Ectodermal cell (in vitro differentiated cells): ENCODE measurements at regions not wholly inside any gene's neighbourhood (a gene's known extent, or its start where the extent isn't known, plus 50 kb on each side); places are given as distances from the start of the nearest gene placed in this dataset.
"Not testable (repeated sequence)": the region's sequence is repeated elsewhere in the genome, so short reads cannot be mapped to it uniquely, and the experiment has no call there.

Experiments
- H3K27ac ChIP-seq: 2 replicates; pipeline ENCODE4 v1.7.0; 2013; ENCODE audit warnings: mild to moderate bottlenecking, low read depth, low read length; ENCODE audit not compliant: insufficient read depth, poor library complexity, severe bottlenecking
- H3K27me3 ChIP-seq: 2 replicates; pipeline ENCODE4 v1.7.0; 2013; ENCODE audit warnings: mild to moderate bottlenecking, low read length; ENCODE audit not compliant: insufficient read depth, control insufficient read depth, poor library complexity, severe bottlenecking
- H3K36me3 ChIP-seq: one replicate; pipeline ENCODE4 v1.7.0; 2013; ENCODE audit warnings: low read length; ENCODE audit not compliant: control insufficient read depth, insufficient read depth
- H3K4me1 ChIP-seq: one replicate; pipeline ENCODE4 v1.7.0; 2013; ENCODE audit warnings: low read length; ENCODE audit not compliant: control insufficient read depth, insufficient read depth
- H3K4me3 ChIP-seq: 2 replicates; pipeline ENCODE4 v1.7.0; 2013; ENCODE audit warnings: low read depth, low read length, control low read depth; ENCODE audit not compliant: insufficient read depth
- H3K9me3 ChIP-seq: 2 replicates; pipeline ENCODE4 v1.7.0; 2013; ENCODE audit warnings: mild to moderate bottlenecking, low read length, moderate library complexity; ENCODE audit not compliant: control insufficient read depth
- WGBS, 2 experiments: methylation state at CpG; one replicate each; pipeline ENCODE4 v1.1.7; 2013; ENCODE audit warnings: missing lambda C conversion rate in 2 of 2; 5-methylcytosine and 5-hydroxymethylcytosine counted together

GRCh38 chr12:84186433-84186832 lies 726.2 kb downstream of the SLC6A15 start:
- no peaks in the 10 kb centered on the region for H3K9me3 ChIP-seq
- no peak overlapping the region for H3K27ac ChIP-seq
- WGBS, 2 experiments = 96 to 100% methylated on average over 1 of the region's 1 CpG
- H3K36me3 ChIP-seq = no peaks in the 10 kb centered on the region
- H3K4me1 ChIP-seq = no peaks in the 10 kb centered on the region
- no peak overlapping the region for H3K4me3 ChIP-seq
- no peaks in the 10 kb centered on the region for H3K27me3 ChIP-seq

GRCh38 chr12:84183576-84183975 lies 729.0 kb downstream of the SLC6A15 start:
- no peaks in the 10 kb centered on the region for H3K27me3 ChIP-seq
- H3K27ac ChIP-seq = no peak overlapping the region
- H3K4me3 ChIP-seq = no peak overlapping the region
- no peaks in the 10 kb centered on the region for H3K9me3 ChIP-seq
- 85 to 93% methylated on average over 2 of the region's 2 CpGs for WGBS, 2 experiments
- no peaks in the 10 kb centered on the region for H3K4me1 ChIP-seq
- no peaks in the 10 kb centered on the region for H3K36me3 ChIP-seq

- Histone ChIP-seq H3K27me3 (no peaks in the 10 kb centered on the region), H3K4me1 (no peaks in the 10 kb centered on the region), H3K27ac (no peak overlapping the region), H3K36me3 (no peaks in the 10 kb centered on the region), H3K9me3 (no peaks in the 10 kb centered on the region), H3K4me3 (no peak overlapping the region)
- 91 to 95% methylated on average over 5 of the region's 5 CpGs for WGBS, 2 experiments
Measured at GRCh38 chr12:84174115-84174514, 738.5 kb downstream of the SLC6A15 start.

DNA sequence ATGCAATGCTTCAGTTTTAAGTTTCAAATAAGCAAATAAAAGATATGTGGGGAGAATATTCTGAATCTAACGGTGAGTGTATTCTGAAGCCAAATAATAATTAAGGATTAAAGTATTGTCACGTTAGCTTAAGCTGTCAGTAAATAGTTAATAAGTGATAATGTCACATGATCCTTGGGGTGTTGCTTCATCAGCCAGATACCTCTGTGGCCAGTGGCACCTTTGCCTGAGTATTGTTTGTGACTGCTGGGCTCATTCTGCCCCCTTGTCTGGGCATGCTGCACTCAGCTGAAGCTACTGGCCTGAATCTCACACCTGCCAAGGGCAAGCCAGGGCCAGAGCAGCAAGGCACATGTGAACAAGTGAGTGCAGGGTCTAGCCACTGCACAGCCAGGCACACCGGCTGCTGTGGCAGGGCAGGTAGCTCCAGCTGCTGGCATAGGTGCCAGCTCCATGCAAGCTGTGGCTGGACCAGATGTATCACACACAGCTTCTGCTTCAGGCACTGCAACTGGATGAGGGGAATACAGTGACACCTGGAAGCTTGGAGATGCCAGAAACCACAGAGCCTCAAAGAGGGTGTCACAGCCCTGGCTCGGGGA lies 739.7 kb downstream of the SLC6A15 start:
- Histone ChIP-seq H3K27me3 (no peaks in the 10 kb centered on the region), H3K36me3 (no peaks in the 10 kb centered on the region), H3K9me3 (no peaks in the 10 kb centered on the region), H3K4me3 (no peak overlapping the region), H3K27ac (no peak overlapping the region), H3K4me1 (no peaks in the 10 kb centered on the region)
- WGBS, 2 experiments = 95 to 97% methylated on average over 4 of the region's 4 CpGs

DNA sequence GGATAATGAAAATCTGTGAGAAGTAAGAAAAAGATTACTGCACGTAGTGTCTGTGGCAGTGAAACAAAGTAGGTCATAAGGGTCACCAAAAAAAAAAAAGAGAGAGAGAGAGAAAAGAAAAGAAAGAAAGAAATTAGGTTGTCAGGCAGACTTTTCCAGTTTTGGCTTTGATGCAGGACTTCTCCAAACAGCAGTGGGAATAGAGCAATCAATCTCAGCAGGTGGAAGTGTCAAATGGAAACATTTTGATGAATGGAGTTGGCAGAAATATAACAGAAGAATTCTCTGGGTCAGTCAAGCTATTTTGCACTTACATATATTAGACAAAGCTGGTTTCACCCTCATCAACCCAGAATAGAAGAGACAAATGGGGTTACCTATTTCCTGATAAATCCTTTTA lies 745.8 kb downstream of the SLC6A15 start:
- Histone ChIP-seq H3K27ac (no peak overlapping the region), H3K36me3 (no peaks in the 10 kb centered on the region), H3K9me3 (no peaks in the 10 kb centered on the region)

GRCh38 chr12:84165998-84166571 lies 746.5 kb downstream of the SLC6A15 start:
- WGBS, 2 experiments = 100% methylated on average over 1 to 2 of the region's 2 CpGs
- no peak overlapping the region for H3K4me3 ChIP-seq
- H3K27me3 ChIP-seq = no peaks in the 10 kb centered on the region
- H3K36me3 ChIP-seq = no peaks in the 10 kb centered on the region
- H3K27ac ChIP-seq = no peak overlapping the region
- no peaks in the 10 kb centered on the region for H3K9me3 ChIP-seq
- peaks cover 5% of the 10 kb centered on the region for H3K4me1 ChIP-seq

More for the DNA sequence above, 745.8 kb downstream of the SLC6A15 start:
- 48 to 50% methylated on average over 1 of the region's 1 CpG for WGBS, 2 experiments
- Histone ChIP-seq H3K4me1 (peaks cover 5% of the 10 kb centered on the region), H3K27me3 (no peaks in the 10 kb centered on the region), H3K4me3 (no peak overlapping the region)

- H3K36me3 ChIP-seq = no peaks in the 10 kb centered on the region
- no peaks in the 10 kb centered on the region for H3K9me3 ChIP-seq
- WGBS, 2 experiments = 97 to 98% methylated on average over 2 of the region's 2 CpGs
- no peak overlapping the region for H3K4me3 ChIP-seq
- H3K27ac ChIP-seq = no peak overlapping the region
- peaks cover under 1% of the 10 kb centered on the region for H3K4me1 ChIP-seq
- no peaks in the 10 kb centered on the region for H3K27me3 ChIP-seq
Measured at GRCh38 chr12:84161296-84161695, 751.3 kb downstream of the SLC6A15 start.

DNA sequence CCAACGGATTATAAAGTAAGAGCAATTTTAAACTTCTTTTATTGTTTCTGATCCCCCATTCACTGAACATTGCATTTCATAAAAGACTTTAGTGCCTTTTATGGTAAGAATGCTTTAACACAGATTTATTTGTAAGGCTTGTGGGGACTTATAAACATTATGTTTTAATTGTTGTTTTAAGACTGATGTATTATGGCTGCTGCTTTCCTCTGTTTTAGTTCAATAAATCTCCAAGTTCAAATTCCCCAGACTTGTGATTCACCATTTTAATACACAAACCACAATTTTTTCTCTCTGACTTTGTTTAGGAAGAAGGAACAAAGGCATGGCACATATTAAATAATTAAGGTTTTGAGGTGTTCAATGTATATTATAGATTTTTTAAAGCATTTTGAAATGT lies 753.3 kb downstream of the SLC6A15 start:
- Histone ChIP-seq H3K27me3 (no peaks in the 10 kb centered on the region), H3K4me1 (no peaks in the 10 kb centered on the region), H3K27ac (no peak overlapping the region), H3K9me3 (no peaks in the 10 kb centered on the region), H3K4me3 (no peak overlapping the region), H3K36me3 (no peaks in the 10 kb centered on the region)
- 80 to 86% methylated on average over 1 of the region's 1 CpG for WGBS, 2 experiments

GRCh38 chr12:84157170-84157569 lies 755.4 kb downstream of the SLC6A15 start:
- Histone ChIP-seq H3K27ac (no peak overlapping the region), H3K4me1 (no peaks in the 10 kb centered on the region), H3K36me3 (no peaks in the 10 kb centered on the region), H3K27me3 (no peaks in the 10 kb centered on the region), H3K4me3 (no peak overlapping the region), H3K9me3 (no peaks in the 10 kb centered on the region)
- WGBS, 2 experiments = no CpG with 5 or more reads among the region's 1 CpG

DNA sequence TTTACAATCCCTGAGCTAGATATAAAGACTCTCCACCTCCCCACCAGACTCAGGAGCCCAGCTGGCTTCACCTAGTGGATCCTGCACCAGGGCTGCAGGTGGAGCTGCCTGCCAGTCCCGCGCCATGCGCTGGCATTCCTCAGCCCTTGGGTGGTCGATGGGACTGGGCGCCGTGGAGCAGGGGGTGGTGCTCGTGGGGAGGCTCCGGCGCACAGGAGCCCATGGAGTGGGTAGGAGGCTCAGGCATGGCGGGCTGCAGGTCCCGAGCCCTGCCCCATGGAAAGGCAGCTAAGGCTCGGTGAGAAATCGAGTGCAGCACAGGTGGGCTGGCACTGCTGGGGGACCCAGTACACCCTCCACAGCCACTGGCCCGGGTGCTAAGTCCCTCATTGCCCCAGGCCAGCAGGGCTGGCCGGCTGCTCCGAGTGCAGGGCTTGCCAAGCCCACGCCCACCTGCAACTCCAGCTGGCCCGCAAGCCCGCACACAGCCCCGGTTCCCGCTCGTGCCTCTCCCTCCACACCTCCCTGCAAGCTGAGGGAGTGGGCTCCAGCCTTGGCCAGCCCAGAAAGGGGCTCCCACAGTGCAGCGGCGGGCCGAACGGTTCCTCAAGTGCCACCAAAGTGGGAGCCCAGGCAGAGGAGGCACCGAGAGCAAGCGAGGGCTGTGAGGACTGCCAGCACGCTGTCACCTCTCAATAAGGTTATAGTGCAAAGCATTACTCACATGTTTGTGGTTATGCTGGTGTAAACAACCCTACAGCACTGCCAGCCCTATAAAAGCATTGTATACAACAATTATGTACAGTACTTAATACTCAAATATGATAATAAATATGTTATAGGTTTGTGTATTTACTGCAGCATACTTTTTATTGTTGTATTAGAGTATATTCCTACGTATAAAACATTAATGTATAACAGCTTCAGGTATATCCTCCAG lies 757.3 kb downstream of the SLC6A15 start:
- H3K27me3 ChIP-seq, H3K4me3 ChIP-seq, H3K9me3 ChIP-seq, H3K27ac ChIP-seq, H3K36me3 ChIP-seq, H3K4me1 ChIP-seq: not testable (repeated sequence)
- 93 to 97% methylated on average over 29 of the region's 30 CpGs for WGBS, 2 experiments
